ENCODE measurements at regions not wholly inside any gene's neighbourhood (a gene's known extent, or its start where the extent isn't known, plus 50 kb on each side); places are given as distances from the start of the nearest gene placed in this dataset.
"Not testable (repeated sequence)": the region's sequence is repeated elsewhere in the genome, so short reads cannot be mapped to it uniquely, and the experiment has no call there.

- DNase-seq (ENCODE audit: low spot score) = no peak
Observed at GRCh38 chr1:30660241-30660640, 63.1 kb downstream of the MATN1 start.

GRCh38 chr1:30659702-30660101, 63.7 kb downstream of the MATN1 start:
- DNase-seq (ENCODE audit: low spot score) = no peak

- not testable (repeated sequence) for DNase-seq (ENCODE audit: low spot score)
Observed at GRCh38 chr1:30658375-30658774, 65.0 kb downstream of the MATN1 start.

- no peak for DNase-seq (ENCODE audit: low spot score)
Observed at GRCh38 chr1:30658014-30658336, 65.4 kb downstream of the MATN1 start.

GRCh38 chr1:30657131-30658013, 66.0 kb downstream of the MATN1 start:
- DNase-seq (ENCODE audit: low spot score) = no peak

GRCh38 chr1:30656171-30656940, 67.0 kb downstream of the MATN1 start:
- no peak for DNase-seq (ENCODE audit: low spot score)

- DNase-seq (ENCODE audit: low spot score) = no peak
Observed at GRCh38 chr1:30655672-30656071, 67.7 kb downstream of the MATN1 start.

GRCh38 chr1:30654188-30654587, 69.2 kb downstream of the MATN1 start:
- no peak for DNase-seq (ENCODE audit: low spot score)

GRCh38 chr1:30652152-30652841, 71.1 kb downstream of the MATN1 start:
- DNase-seq (ENCODE audit: low spot score) = no peak

GRCh38 chr1:30651395-30651794, 72.0 kb downstream of the MATN1 start:
- DNase-seq (ENCODE audit: low spot score) = not testable (repeated sequence)

- no peak for DNase-seq (ENCODE audit: low spot score)
Observed at GRCh38 chr1:30650968-30651320, 72.4 kb downstream of the MATN1 start.

GRCh38 chr1:30650038-30650967, 73.1 kb downstream of the MATN1 start:
- no peak for DNase-seq (ENCODE audit: low spot score)

- no peak for DNase-seq (ENCODE audit: low spot score)
Observed at GRCh38 chr1:30649321-30649991, 73.9 kb downstream of the MATN1 start.

- DNase-seq (ENCODE audit: low spot score) = no peak
Observed at GRCh38 chr1:30648408-30649000, 74.9 kb downstream of the MATN1 start.

- no peak for DNase-seq (ENCODE audit: low spot score)
Observed at GRCh38 chr1:30645807-30646206, 77.6 kb downstream of the MATN1 start.

- no peak for DNase-seq (ENCODE audit: low spot score)
Observed at GRCh38 chr1:30642391-30643120, 80.8 kb downstream of the MATN1 start.

GRCh38 chr1:30641572-30642353, 81.6 kb downstream of the MATN1 start:
- no peak for DNase-seq (ENCODE audit: low spot score)

GRCh38 chr1:30639881-30640452, 83.4 kb downstream of the MATN1 start:
- no peak for DNase-seq (ENCODE audit: low spot score)

- DNase-seq (ENCODE audit: low spot score) = no peak
Observed at GRCh38 chr1:30638811-30639210, 84.6 kb downstream of the MATN1 start.
